Pancreas (tissue), 10 donors: ENCODE measurements at regions not wholly inside any gene's neighbourhood (a gene's known extent, or its start where the extent isn't known, plus 50 kb on each side); places are given as distances from the start of the nearest gene placed in this dataset.

ENCODE experiments used
- ATAC-seq, 4 donors: fragments of 200-7000 bp; cut with Tn5 transposase; one replicate each; pipeline versions ENCODE4 v1.8.0 to v1.9.1; 2020; ENCODE audit warnings: mild to moderate bottlenecking in 4 of 4, moderate library complexity in 4 of 4
- DNase-seq, 6 donors: peaks; one replicate each; pipeline ENCODE4 v3.0.0-alpha.2; 2020
- FAIRE-seq: peaks from 2 replicates; lab custom pipeline; 2012; peaks lifted over from hg19 to GRCh38; lab: Jason Lieb, UNC
- H3K27ac ChIP-seq, 4 donors: fragments of 200-600 bp; sonication (generic); 1 replicate in 3 of 4; 2 replicates in 1 of 4; pipeline versions ENCODE4 v1.5.0 to v1.8.0; 2020
- H3K27me3 ChIP-seq, 4 donors: fragments of 200-600 bp; one replicate each; pipeline ENCODE4 v1.8.0; 2021
- H3K36me3 ChIP-seq, 3 donors: fragments of 200-600 bp; sonication (generic) in 1 of 3; one replicate each; pipeline versions ENCODE4 v1.5.0 to v1.8.0; 2020 to 2021
- H3K4me1 ChIP-seq, 3 donors: fragments of 200-600 bp; one replicate each; pipeline ENCODE4 v1.8.0; 2021
- H3K4me3 ChIP-seq, 4 donors: fragments of 200-600 bp; sonication (generic) in 2 of 4; one replicate each; pipeline versions ENCODE4 v1.5.0 to v1.8.0; 2020 to 2021
- H3K9me3 ChIP-seq, 4 donors: fragments of 200-600 bp; one replicate each; pipeline ENCODE4 v1.8.0; 2021
- WGBS, 2 donors: extraction: QIAGEN DNeasy Blood & Tissue Kit; methylation state at CpG; one replicate each; pipeline ENCODE4 v1.1.7; 2013; 5-methylcytosine and 5-hydroxymethylcytosine counted together
- intact Hi-C, 3 donors: fragments of 100-400 bp; cut with DNase I; formaldehyde crosslinking; loops; one replicate each; pipeline versions ENCODE4 v1.11.1 to v1.14.2; 2022
- TF ChIP-seq, protein P1 (sequence below), 4 donors: fragments of 200-600 bp; sonication (generic) in 3 of 4; IDR thresholded peaks; one replicate each; pipeline versions ENCODE4 v1.5.0 to v1.8.0; 2021; ENCODE audit warnings: antibody characterized with exemption in 4 of 4
- donor health status: healthy with polysubstance abuse.
- donor health status: DM: no; HTN: no; CAD: no; lungs with moderate emphysema.
- donor health status: DM: no; HTN: no; CAD: no.
- donor health status: control.
- donor health status: control.
- donor health status: Bipolar disorder and iron deficiency.
- donor health status: DM: yes; HTN: yes; CAD: no.
- donor health status: DM: no; HTN: no; CAD: no.
- donor health status: DM: no; HTN: no; CAD: no.
- donor health status: DM: yes; HTN: yes; CAD: no.

GRCh38 chr4:17057035-17057434, 158.6 kb upstream of the LDB2 start:
- intact Hi-C loops = no loop called here
- ATAC-seq (no peak), DNase-seq (no peak), FAIRE-seq (no peak)
- TF ChIP-seq, protein P1, sequence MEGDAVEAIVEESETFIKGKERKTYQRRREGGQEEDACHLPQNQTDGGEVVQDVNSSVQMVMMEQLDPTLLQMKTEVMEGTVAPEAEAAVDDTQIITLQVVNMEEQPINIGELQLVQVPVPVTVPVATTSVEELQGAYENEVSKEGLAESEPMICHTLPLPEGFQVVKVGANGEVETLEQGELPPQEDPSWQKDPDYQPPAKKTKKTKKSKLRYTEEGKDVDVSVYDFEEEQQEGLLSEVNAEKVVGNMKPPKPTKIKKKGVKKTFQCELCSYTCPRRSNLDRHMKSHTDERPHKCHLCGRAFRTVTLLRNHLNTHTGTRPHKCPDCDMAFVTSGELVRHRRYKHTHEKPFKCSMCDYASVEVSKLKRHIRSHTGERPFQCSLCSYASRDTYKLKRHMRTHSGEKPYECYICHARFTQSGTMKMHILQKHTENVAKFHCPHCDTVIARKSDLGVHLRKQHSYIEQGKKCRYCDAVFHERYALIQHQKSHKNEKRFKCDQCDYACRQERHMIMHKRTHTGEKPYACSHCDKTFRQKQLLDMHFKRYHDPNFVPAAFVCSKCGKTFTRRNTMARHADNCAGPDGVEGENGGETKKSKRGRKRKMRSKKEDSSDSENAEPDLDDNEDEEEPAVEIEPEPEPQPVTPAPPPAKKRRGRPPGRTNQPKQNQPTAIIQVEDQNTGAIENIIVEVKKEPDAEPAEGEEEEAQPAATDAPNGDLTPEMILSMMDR (IDR thresholded peaks at IDR 0.05) = no peak
- Histone ChIP-seq H3K27me3 (no peaks in the 10 kb centered on the region), H3K27ac (no peak overlapping the region), H3K36me3 (no peaks in the 10 kb centered on the region), H3K9me3 (no peaks in the 10 kb centered on the region), H3K4me3 (no peak overlapping the region), H3K4me1 (no peaks in the 10 kb centered on the region)
- WGBS, 2 donors = 54 to 65% methylated on average over 6 of the region's 6 CpGs

- Histone ChIP-seq H3K4me3 (no peak overlapping the region), H3K27me3 (no peaks in the 10 kb centered on the region), H3K9me3 (no peaks in the 10 kb centered on the region), H3K4me1 (no peaks in the 10 kb centered on the region), H3K36me3 (no peaks in the 10 kb centered on the region), H3K27ac (no peak overlapping the region)
- no peak for ATAC-seq
- no peak for FAIRE-seq
- TF ChIP-seq, protein P1 (IDR thresholded peaks at IDR 0.05) = no peak
- intact Hi-C loops = no loop called here
- DNase-seq = no peak
- 58 to 86% methylated on average over 2 of the region's 2 CpGs for WGBS, 2 donors
Observed at GRCh38 chr4:17055788-17056187, 157.3 kb upstream of the LDB2 start.

GRCh38 chr4:17045866-17046265, 147.4 kb upstream of the LDB2 start:
- TF ChIP-seq, protein P1 (IDR thresholded peaks at IDR 0.05) = no peak
- H3K27me3 ChIP-seq = no peaks in the 10 kb centered on the region
- no peaks in the 10 kb centered on the region for H3K9me3 ChIP-seq
- no peak for FAIRE-seq
- no peaks in the 10 kb centered on the region for H3K4me1 ChIP-seq
- intact Hi-C loops = no loop called here
- no peak overlapping the region for H3K27ac ChIP-seq
- 72 to 93% methylated on average over 7 of the region's 7 CpGs for WGBS, 2 donors
- no peak overlapping the region for H3K4me3 ChIP-seq
- DNase-seq = no peak
- no peak for ATAC-seq
- no peaks in the 10 kb centered on the region for H3K36me3 ChIP-seq

GRCh38 chr4:17038510-17039176, 140.2 kb upstream of the LDB2 start:
- DNase-seq = no peak
- intact Hi-C loops = no loop called here
- Histone ChIP-seq H3K4me3 (no peak overlapping the region), H3K4me1 (no peaks in the 10 kb centered on the region), H3K27ac (no peak overlapping the region), H3K27me3 (no peaks in the 10 kb centered on the region), H3K36me3 (no peaks in the 10 kb centered on the region), H3K9me3 (no peaks in the 10 kb centered on the region)
- TF ChIP-seq, protein P1 (IDR thresholded peaks at IDR 0.05) = no peak
- WGBS, 2 donors = 55 to 61% methylated on average over 7 of the region's 7 CpGs
- FAIRE-seq = no peak
- no peak for ATAC-seq

GRCh38 chr4:17033768-17034181, 135.3 kb upstream of the LDB2 start:
- TF ChIP-seq, protein P1 (IDR thresholded peaks at IDR 0.05) = no peak
- intact Hi-C loops = no loop called here
- Histone ChIP-seq H3K4me3 (no peak overlapping the region), H3K27ac (no peak overlapping the region), H3K4me1 (no peaks in the 10 kb centered on the region), H3K9me3 (no peaks in the 10 kb centered on the region), H3K36me3 (no peaks in the 10 kb centered on the region), H3K27me3 (no peaks in the 10 kb centered on the region)
- ATAC-seq (no peak), FAIRE-seq (no peak), DNase-seq (no peak)
- 50 to 55% methylated on average over 5 of the region's 5 CpGs for WGBS, 2 donors
